ENCODE measurements at regions not wholly inside any gene's neighbourhood (a gene's known extent, or its start where the extent isn't known, plus 50 kb on each side); places are given as distances from the start of the nearest gene placed in this dataset.

- TF ChIP-seq EZH2 (IDR thresholded peaks at IDR 0.05; ENCODE audit: low read depth, unreplicated experiment): no peak
- TF ChIP-seq EZH2phosphoT487 (IDR thresholded peaks at IDR 0.05; ENCODE audit: unreplicated experiment): no peak
- TF ChIP-seq CTCF (conservative IDR thresholded peaks at IDR 0.05; ENCODE audit: low read depth in 2 of 2): no peak
- no peak for TF ChIP-seq JUNB (IDR thresholded peaks at IDR 0.05; ENCODE audit: unreplicated experiment)
- TF ChIP-seq POLR2AphosphoS5 (IDR thresholded peaks at IDR 0.05; ENCODE audit: low read depth): no peak
- TF ChIP-seq REST (IDR thresholded peaks at IDR 0.05; ENCODE audit: unreplicated experiment): no peak
- TF ChIP-seq STAT1 (IDR thresholded peaks at IDR 0.05; ENCODE audit: unreplicated experiment): no peak
- no peak for TF ChIP-seq NANOG (IDR thresholded peaks at IDR 0.05; ENCODE audit: borderline replicate concordance)
- TF ChIP-seq CREB1 (CRISPR knock-in tag; IDR thresholded peaks at IDR 0.05; ENCODE audit: low read depth): no peak
- no peak for TF ChIP-seq ZNF462 (CRISPR knock-in tag; IDR thresholded peaks at IDR 0.05)
- TF ChIP-seq ZNF331 (CRISPR knock-in tag; IDR thresholded peaks at IDR 0.05; ENCODE audit: low read depth): no peak
- no peak for TF ChIP-seq ZNF114 (CRISPR knock-in tag; IDR thresholded peaks at IDR 0.05)
- TF ChIP-seq ETS1 (IDR thresholded peaks at IDR 0.05): no peak
Observed at GRCh38 chr6:8334113-8334512, 101.2 kb downstream of the SLC35B3 start.

Measured in GM23338 (cell line).